ENCODE measurements at regions not wholly inside any gene's neighbourhood (a gene's known extent, or its start where the extent isn't known, plus 50 kb on each side); places are given as distances from the start of the nearest gene placed in this dataset.

- TF ChIP-seq CTCF (tag by site-specific recombination; IDR thresholded peaks at IDR 0.05) = no peak
- no peak for TF ChIP-seq BCL11A (tag by site-specific recombination; IDR thresholded peaks at IDR 0.05; ENCODE audit: low read depth)
- no peak for TF ChIP-seq ZNF292 (tag by site-specific recombination; IDR thresholded peaks at IDR 0.05; ENCODE audit: borderline replicate concordance, low read depth)
- no peak for TF ChIP-seq REST (tag by site-specific recombination; IDR thresholded peaks at IDR 0.05)
- TF ChIP-seq ELK4 (IDR thresholded peaks at IDR 0.05; ENCODE audit: borderline replicate concordance, low read depth, low read length) = no peak
- no peak for TF ChIP-seq ZNF114 (tag by site-specific recombination; IDR thresholded peaks at IDR 0.05)
Observed at GRCh38 chr6:71481011-71481410, 192.4 kb downstream of the OGFRL1 start.
